ENCODE measurements at regions not wholly inside any gene's neighbourhood (a gene's known extent, or its start where the extent isn't known, plus 50 kb on each side); places are given as distances from the start of the nearest gene placed in this dataset.

DNA sequence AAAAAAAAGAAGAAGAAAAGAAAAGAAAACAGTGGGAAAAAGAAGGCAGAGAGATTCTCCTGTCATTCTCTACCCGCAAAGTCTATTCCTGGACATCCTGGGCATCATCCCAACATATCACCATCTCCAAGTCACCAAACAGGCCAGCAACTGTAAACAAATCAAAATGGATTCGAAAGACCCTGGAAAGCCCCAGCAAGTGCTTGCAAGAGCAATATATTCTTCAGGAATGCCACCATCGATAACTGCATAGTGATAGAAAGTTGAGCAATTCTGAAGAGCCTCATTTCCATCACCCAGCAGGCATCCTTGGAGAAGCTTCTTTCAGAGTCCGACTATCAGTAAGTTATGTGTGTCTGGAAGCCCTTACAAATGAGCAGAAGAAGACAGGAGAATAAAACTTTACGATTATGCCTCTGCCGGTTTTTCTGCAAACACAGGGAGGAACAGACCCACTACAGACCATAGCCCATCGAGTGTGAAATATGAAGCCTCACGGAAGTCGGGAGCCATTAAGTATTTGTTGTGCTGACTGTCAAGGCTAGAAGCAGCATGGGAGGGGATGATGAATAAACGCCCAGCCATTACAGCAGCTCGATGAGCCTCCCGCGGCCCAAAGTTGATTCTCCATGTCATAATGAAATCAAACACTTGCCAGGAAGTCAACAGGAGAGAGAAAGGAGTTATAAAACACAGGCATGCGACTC is 64.5 kb upstream of the SEC14L1 start:
- DNase-seq (ENCODE audit: low read depth) = no peak
- no peak overlapping the region for H3K4me3 ChIP-seq (ENCODE audit: low read depth, low read length)
- TF ChIP-seq, protein P1, sequence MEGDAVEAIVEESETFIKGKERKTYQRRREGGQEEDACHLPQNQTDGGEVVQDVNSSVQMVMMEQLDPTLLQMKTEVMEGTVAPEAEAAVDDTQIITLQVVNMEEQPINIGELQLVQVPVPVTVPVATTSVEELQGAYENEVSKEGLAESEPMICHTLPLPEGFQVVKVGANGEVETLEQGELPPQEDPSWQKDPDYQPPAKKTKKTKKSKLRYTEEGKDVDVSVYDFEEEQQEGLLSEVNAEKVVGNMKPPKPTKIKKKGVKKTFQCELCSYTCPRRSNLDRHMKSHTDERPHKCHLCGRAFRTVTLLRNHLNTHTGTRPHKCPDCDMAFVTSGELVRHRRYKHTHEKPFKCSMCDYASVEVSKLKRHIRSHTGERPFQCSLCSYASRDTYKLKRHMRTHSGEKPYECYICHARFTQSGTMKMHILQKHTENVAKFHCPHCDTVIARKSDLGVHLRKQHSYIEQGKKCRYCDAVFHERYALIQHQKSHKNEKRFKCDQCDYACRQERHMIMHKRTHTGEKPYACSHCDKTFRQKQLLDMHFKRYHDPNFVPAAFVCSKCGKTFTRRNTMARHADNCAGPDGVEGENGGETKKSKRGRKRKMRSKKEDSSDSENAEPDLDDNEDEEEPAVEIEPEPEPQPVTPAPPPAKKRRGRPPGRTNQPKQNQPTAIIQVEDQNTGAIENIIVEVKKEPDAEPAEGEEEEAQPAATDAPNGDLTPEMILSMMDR (IDR thresholded peaks at IDR 0.05; ENCODE audit: control insufficient read depth, extremely low read depth, insufficient read depth) = no peak

DNA sequence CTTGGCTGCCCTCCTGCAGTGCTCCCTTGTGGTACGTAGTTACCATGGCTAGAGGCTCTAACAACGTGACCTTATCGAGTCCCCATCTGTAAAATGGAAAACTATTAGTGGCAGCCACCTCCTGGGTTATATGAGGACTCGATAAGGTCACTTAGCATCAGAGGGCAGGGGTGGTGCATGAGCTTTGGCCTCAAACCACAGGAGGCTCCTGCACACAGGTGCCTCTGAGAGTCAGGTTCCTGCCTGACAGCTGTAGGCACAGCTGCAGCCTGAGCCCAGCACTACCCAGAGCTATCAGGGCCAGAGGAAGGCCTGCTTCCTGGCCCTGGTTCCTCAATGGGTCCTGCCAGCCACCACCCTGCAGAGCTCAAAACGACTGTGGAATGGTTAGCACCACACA is 57.2 kb upstream of the SEC14L1 start:
- H3K4me3 ChIP-seq (ENCODE audit: low read depth, low read length) = no peak overlapping the region
- TF ChIP-seq, protein P1 (IDR thresholded peaks at IDR 0.05; ENCODE audit: control insufficient read depth, extremely low read depth, insufficient read depth) = no peak
- no peak for DNase-seq (ENCODE audit: low read depth)

DNA sequence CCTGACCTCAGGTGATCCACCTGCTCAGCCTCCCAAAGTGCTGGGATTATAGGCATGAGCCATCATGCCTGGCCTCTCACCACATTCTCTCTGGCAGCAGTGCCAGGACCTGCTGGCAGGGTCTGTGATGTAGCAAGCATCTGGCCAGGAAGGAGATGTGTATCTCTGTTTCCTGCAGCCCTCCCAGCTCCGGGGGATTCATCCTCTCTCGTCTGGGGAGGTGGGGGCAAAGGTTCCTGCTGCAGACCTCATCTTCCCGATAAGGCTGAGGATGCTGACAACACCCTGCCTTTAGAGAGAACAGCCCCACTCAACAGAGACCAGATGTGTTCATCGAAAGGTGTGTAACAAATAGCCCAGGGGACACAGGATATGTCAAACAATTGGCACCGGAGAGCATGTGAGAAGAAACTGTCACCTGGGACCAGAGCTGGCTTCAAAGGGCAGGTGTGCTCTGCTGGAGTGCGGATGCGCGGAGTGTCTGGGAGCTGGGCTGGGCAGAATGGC is 54.8 kb upstream of the SEC14L1 start:
- TF ChIP-seq, protein P1 (IDR thresholded peaks at IDR 0.05; ENCODE audit: control insufficient read depth, extremely low read depth, insufficient read depth) = no peak
- H3K4me3 ChIP-seq (ENCODE audit: low read depth, low read length) = no peak overlapping the region
- DNase-seq (ENCODE audit: low read depth) = no peak

DNA sequence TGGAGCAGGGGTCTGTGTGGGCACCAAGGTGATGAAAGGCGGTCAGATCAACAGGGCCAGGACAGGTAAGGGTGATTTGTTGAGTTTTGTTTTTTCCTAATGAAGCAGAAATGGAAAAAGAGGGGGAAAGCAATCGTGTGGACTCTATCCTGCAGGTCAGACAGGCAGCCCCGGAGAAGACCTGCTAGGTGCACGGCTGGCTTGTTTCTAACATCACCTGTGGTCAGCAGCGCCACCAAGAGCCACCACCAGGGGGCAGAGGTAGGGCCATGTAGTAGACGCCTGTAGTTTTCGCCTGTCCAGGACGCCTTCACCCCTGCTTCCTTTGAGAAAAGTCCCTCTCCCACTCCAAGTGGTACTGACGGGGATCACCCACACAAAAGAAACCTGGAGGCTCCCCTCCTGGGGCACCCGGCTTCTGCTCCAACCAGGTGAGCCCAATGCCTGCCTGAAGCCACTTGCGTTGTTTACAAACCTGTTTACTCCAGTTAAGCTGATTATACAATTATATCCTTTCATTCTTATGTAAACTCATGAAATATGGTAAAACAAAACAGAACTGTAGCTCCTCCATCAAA is 54.2 kb upstream of the SEC14L1 start:
- DNase-seq (ENCODE audit: low read depth) = peak; percentile 46
- no peak overlapping the region for H3K4me3 ChIP-seq (ENCODE audit: low read depth, low read length)
- TF ChIP-seq, protein P1 (IDR thresholded peaks at IDR 0.05; ENCODE audit: control insufficient read depth, extremely low read depth, insufficient read depth) = peak; percentile 92

DNA sequence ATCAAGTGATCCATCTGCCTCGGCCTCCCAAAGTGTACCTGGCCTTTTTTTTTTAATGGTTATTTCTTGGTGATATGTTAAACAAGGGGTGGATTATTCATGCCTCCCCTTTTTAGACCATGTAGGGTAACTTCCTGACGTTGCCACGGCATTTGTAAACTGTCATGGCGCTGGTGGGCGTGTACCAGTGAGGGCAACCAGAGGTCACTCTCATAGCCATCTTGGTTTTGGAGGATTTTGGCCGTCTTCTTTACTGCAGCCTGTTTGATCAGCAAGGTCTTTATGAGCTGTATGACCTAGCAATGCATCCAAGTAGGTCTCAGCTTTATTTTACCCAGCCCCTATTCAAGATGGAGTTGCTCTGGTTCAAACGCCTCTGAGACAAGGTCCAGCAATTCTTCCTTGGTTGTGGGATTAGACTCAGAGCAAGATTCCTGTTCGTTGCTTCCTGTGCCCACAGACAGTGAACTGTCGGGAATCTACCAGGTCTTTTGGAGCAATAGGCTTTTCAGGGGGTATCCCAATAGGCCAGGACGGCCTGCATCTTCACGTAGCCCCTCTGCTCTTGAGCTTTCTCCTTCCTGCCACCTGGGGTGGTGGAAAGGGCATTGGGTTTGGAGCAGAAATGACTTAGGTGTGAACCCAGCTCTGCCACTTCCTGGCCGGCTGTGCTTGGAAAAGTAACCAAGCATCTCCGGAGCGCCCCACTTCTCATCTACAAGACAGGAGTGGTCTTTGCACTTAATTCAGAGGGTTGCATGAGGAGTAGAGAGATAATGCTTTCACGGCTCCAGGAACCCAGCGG is 52.9 kb upstream of the SEC14L1 start:
- TF ChIP-seq, protein P1 (IDR thresholded peaks at IDR 0.05; ENCODE audit: control insufficient read depth, extremely low read depth, insufficient read depth) = no peak
- H3K4me3 ChIP-seq (ENCODE audit: low read depth, low read length) = peak overlapping the region; percentile 99
- DNase-seq (ENCODE audit: low read depth) = no peak

DNA sequence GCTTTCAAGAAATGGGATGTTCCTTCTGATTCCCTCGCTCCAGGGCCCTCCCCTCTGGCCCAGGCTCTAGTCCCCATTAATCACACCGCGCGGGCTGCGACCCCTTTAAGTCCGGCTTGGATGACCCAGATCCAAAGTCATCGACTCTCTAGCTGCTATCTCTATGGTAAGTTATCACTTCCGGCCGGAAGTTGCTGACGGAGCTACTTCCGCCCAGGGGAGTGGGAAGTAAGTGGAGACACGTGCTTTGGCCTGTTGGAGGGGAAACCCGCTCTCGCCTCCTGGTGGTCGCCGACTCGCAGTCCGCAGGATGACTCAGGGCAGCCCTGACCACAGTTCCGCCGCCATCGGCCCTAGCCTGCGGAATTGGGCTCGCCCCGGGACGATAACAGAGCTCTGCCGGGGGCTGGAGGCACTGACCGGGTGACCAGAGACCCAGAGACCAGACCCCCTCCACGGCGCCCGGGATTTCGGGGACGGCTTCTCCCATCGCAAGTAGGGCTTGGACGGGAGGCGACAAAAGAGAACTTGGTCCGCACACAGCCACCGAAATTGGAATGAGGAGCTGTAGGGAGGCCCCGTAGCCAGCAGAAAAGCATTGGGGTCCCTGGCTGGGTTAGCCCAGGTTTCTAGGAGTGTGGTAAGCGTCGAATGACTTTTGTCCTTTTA is 52.2 kb upstream of the SEC14L1 start:
- H3K4me3 ChIP-seq (ENCODE audit: low read depth, low read length) = peak overlapping the region; percentile 99
- DNase-seq (ENCODE audit: low read depth) = peak; percentile 81
- TF ChIP-seq, protein P1 (IDR thresholded peaks at IDR 0.05; ENCODE audit: control insufficient read depth, extremely low read depth, insufficient read depth) = peak; percentile 38
